NOMO-1 treated with DMSO at 0.1 percent for 48 hours (cell line): ENCODE measurements at regions not wholly inside any gene's neighbourhood (a gene's known extent, or its start where the extent isn't known, plus 50 kb on each side); places are given as distances from the start of the nearest gene placed in this dataset.
"Not testable (repeated sequence)": the region's sequence is repeated elsewhere in the genome, so short reads cannot be mapped to it uniquely, and the experiment has no call there.

Source experiments
- DNase-seq: peaks from one replicate; lab custom pipeline; 2025; ENCODE audit not compliant: unreplicated experiment; lab: John Stamatoyannopoulos, UW

DNA sequence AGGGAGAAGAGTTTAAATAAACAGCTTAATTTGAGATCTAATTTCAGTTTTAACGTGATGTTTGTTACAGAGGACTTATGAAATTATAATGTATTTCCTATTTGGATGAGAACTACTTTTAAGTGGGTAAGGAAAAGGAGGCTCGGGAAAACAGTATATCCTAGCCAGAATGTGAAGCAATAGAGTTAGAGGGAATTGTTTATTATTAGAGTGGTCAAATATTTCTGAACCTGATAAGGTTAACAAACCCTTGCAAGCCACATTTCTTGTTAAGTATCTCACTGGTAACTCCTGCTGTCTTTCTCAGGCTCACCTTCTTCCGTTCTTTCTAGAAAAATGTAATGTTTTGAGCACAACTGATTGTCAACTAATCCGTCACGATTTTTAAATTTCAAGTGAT lies 335.1 kb upstream of the MBL2 start:
- DNase-seq, result no peak

DNA sequence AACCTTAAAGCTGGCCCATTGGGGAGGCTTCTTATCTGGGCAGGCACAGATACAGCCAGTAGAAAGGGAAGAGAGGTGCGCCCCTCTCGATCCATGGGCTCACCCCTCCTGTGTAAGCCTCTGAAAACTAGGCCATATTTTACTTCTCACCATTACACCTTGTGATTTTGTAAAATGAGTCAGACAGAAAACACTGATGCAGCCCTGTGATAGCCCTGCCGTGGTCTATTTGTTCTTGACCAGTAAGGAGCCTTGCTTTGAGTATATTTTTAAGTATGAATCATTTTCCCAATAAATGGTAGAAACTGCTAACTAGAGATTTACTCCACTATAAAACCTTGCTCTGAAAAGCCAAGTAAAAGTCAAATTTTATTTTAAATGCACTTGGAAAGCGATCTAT lies 329.8 kb upstream of the MBL2 start:
- no peak for DNase-seq

- no peak for DNase-seq
Observed at GRCh38 chr10:53093878-53094277, 321.3 kb upstream of the MBL2 start.

- no peak for DNase-seq
Observed at GRCh38 chr10:53091574-53091973, 319.0 kb upstream of the MBL2 start.

- DNase-seq, result no peak
Observed at GRCh38 chr10:53088961-53089360, 316.4 kb upstream of the MBL2 start.

DNA sequence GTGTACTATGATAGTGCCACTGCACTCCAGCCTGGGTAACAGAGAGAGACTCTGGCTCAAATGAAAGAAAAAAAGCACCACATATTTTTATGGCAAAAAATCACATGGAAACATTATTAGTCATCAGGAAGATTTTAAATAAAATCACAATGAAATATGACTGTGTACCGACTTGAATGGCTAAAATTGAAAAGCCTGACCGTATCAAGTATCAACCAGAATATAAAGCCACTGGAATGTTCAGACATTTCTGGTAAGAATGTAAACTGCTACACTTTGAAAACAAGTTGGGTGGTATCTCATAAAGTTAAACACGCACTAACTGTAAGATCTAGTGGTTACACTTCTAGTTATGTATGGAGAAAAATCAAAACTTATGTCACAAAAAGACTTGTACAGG lies 306.7 kb upstream of the MBL2 start:
- no peak for DNase-seq

- DNase-seq, result no peak
Observed at GRCh38 chr10:53076948-53077347, 304.4 kb upstream of the MBL2 start.

DNA sequence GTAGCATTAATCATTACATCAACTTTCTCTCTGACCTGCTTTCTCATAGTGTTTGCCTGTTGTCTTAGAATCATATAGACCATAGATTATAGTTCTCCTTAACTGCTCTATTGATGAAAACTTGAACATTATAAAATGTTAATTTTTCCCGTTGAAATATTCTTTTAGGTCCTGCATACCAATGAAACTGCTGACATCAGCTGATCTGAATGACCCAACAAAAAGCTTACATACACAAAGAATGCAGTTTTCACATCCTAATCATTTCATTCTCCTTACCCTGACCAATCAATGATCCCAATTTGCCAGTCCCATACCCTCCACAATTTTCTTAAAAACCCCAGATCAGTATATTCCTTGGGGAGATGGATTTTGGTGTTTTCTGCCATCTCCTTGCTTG lies 302.9 kb upstream of the MBL2 start:
- DNase-seq, result no peak

DNA sequence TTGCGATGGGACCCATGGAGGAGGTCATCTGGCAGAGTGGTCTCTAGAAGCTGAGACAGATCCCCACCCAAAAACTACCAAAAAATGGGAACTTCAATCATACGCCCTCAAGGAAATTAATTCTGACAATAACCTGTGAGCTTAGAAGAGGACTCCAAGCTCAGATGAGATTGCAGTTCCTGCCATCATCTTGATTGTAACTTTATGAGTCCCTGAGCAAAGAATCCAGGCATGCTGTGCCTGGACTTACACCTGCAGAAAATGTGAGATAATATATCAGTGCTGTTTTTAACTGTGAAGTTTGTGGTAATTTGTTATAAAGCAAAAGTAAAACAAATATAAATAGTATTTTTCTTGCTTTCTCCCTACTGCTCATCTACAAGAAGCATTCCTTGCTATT lies 299.6 kb upstream of the MBL2 start:
- DNase-seq, result no peak

- no peak for DNase-seq
Observed at GRCh38 chr10:53071505-53072125, 299.0 kb upstream of the MBL2 start.

DNA sequence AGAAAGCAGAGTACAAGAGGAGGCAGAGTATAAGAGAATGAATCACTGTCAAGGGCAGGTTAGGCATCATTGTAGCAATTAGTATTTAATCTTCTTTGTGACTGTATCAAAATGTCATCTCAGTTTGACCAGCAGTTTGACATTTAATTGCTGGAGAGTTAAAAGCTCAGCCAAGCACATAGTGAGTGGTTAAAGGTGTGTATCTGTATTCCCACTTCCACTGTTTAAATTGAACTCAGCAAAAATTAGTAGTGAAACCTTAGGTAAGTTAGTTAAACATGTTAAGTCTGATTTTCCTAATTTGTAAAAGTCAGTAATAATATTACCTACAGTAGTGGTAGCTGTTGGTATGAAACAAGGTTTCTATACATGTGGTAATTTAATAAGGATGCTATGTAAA lies 296.4 kb upstream of the MBL2 start:
- no peak for DNase-seq

GRCh38 chr10:53064614-53065013 lies 292.0 kb upstream of the MBL2 start:
- no peak for DNase-seq

DNA sequence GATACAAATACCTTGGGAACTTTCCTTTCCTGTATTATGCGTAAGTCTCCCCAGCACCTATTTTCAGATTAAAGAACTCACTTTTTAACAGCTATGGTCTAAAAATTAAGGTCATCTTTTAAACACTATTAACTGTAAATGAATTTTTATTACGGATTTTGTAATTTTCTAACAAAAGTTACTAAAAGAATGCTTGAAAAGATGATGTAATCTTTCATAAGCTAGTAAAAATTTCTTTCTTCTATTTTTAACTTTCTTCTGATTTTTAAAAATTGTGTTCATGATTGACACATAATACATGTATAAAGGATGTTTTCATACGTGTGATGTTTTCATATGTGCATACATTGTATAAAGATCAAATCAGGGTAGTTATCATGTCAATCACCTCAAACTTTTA lies 291.2 kb upstream of the MBL2 start:
- no peak for DNase-seq

GRCh38 chr10:53052521-53053164 lies 280.1 kb upstream of the MBL2 start:
- DNase-seq, result no peak

- DNase-seq, result no peak
Observed at GRCh38 chr10:53045315-53045714, 272.7 kb upstream of the MBL2 start.

GRCh38 chr10:53035823-53036222 lies 263.2 kb upstream of the MBL2 start:
- DNase-seq, result not testable (repeated sequence)

GRCh38 chr10:53033396-53033795 lies 260.8 kb upstream of the MBL2 start:
- DNase-seq, result no peak

DNA sequence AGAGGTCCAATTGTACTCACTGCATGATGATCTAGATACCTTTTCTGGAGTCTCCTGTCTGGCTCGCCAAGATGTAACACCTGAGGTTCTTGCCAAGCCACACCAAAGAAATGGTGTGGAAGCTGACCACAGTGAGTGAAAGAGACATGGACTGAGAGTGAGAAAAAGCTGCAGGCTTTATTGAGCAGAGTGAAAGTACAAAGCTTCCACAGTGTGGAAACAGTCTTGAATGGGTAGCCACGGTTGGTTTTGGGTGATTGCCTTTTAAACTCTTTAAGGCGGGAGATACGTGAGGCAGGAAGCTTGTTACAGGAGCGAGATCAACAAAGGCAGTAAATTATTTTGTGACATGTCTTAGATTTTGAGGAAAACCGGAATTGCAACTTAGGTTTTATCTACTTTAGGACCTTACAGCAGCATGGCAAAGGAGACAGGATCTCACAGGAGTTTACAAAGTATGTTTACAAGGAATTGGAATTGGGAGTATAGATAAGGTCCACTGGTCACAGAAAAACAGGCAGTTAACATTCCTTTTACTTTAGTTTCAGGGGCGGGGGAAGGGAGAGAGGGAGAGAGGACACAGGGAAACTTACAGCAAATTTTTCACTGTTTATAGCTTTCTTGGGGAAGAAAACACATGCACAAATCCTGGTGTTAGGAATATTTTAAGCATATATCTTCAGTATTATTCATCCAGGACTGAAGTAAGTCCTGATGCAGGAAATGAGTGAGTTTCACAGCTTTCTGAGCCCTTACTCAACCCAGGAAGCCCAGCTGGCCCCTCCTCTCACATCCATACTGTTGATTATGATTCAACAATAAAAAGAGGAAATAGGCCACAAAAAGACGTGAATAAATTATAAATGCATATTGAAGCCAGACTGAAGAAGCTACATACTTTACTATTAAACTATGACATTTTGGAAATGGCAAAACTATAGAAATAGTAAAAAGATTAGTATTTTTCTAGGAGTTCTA lies 257.6 kb upstream of the MBL2 start:
- peak; percentile 90 for DNase-seq

- no peak for DNase-seq
Observed at GRCh38 chr10:53029449-53029848, 256.9 kb upstream of the MBL2 start.

GRCh38 chr10:53025765-53026164 lies 253.2 kb upstream of the MBL2 start:
- DNase-seq, result not testable (repeated sequence)

DNA sequence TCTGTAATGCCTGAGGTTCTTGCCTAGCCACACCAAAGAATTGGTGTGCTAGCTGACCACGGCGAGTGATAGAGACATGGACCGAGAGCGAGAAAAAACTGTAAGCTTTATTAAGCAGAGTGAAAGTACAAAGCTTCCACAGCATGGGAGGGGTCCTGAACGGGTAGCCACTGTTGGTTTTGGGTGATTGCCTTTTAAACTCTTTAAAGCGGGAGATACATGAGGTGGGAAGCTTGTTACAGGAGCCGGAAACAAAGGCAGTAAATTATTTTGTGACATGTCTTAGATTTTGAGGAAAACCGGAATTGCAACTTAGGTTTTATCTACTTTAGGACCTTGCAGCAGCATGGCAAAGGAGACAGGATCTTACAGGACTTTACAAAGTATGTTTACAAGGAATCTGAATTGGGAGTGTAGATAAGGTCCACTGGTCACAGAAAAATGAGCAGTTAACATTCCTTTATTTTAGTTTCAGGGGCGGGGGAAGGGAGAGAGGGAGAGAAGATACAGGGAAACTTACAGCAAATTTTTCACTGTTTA lies 252.7 kb upstream of the MBL2 start:
- DNase-seq, result no peak

- DNase-seq, result no peak
Observed at GRCh38 chr10:53023411-53023810, 250.8 kb upstream of the MBL2 start.
